ENCODE measurements at regions not wholly inside any gene's neighbourhood (a gene's known extent, or its start where the extent isn't known, plus 50 kb on each side); places are given as distances from the start of the nearest gene placed in this dataset.

DNA sequence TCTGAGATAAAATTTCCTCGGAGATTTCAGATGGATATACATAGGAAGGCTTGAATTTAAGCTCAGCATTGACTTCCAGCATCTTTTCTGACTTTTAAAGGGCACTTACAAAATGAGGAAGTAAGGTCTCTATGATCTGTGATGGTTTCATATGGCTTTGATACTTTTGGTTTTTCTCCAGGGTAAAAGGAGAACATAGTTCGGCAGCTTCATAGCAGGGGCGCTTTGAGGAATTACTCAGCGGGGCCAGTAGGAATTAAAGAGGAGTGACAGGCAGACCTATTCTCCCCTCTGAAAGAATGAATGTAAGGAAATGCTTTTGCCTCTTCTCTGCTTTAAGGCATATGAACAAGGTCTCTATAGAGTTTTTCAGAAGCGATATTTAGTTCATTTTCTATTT lies 80.0 kb upstream of the PCDH15 start:
- DNase-seq (ENCODE audit: low read depth, low spot score) (no peak), FAIRE-seq (no peak)
- Histone ChIP-seq H3K27ac (ENCODE audit: control insufficient read depth, insufficient read depth, low read length) (no peak overlapping the region), H3K4me2 (ENCODE audit: control insufficient read depth, extremely low read depth, insufficient read depth, low read depth, low read length) (no peak overlapping the region), H3K4me1 (ENCODE audit: control insufficient read depth, extremely low read depth, insufficient read depth, low read length) (no peaks in the 10 kb centered on the region), H3K4me3 (ENCODE audit: control insufficient read depth in 2 of 3, extremely low read depth in 1 of 3, insufficient read depth in 2 of 3, low read depth in 1 of 3, low read length in 3 of 3) (no peak overlapping the region), H3K27me3 (ENCODE audit: control insufficient read depth, extremely low read depth, insufficient read depth, low read length) (no peaks in the 10 kb centered on the region), H3K79me2 (ENCODE audit: control insufficient read depth, insufficient read depth, low read length) (no peaks in the 10 kb centered on the region), H3K9me3 (ENCODE audit: control insufficient read depth, low read depth, low read length) (no peaks in the 10 kb centered on the region), H4K20me1 (ENCODE audit: control insufficient read depth, extremely low read depth, insufficient read depth, low read length) (no peaks in the 10 kb centered on the region), H3K36me3 (ENCODE audit: control insufficient read depth in 2 of 2, extremely low read depth in 1 of 2, insufficient read depth in 2 of 2, low read length in 2 of 2) (no peaks in the 10 kb centered on the region), H3K9me1 (ENCODE audit: control insufficient read depth, extremely low read depth, insufficient read depth, low read length) (no peaks in the 10 kb centered on the region), H2AFZ (ENCODE audit: control insufficient read depth, low read length) (no peak overlapping the region), H3K9ac (ENCODE audit: control insufficient read depth, extremely low read depth, insufficient read depth, low read length) (no peak overlapping the region)
- dilution Hi-C loops (cut with MboI; ENCODE audit: extremely low pct_ligation_motif_present, low sequenced_read_pairs): no loop called here
- TF ChIP-seq EZH2 (IDR thresholded peaks at IDR 0.05; ENCODE audit: low read length): no peak
- TF ChIP-seq, protein P1, sequence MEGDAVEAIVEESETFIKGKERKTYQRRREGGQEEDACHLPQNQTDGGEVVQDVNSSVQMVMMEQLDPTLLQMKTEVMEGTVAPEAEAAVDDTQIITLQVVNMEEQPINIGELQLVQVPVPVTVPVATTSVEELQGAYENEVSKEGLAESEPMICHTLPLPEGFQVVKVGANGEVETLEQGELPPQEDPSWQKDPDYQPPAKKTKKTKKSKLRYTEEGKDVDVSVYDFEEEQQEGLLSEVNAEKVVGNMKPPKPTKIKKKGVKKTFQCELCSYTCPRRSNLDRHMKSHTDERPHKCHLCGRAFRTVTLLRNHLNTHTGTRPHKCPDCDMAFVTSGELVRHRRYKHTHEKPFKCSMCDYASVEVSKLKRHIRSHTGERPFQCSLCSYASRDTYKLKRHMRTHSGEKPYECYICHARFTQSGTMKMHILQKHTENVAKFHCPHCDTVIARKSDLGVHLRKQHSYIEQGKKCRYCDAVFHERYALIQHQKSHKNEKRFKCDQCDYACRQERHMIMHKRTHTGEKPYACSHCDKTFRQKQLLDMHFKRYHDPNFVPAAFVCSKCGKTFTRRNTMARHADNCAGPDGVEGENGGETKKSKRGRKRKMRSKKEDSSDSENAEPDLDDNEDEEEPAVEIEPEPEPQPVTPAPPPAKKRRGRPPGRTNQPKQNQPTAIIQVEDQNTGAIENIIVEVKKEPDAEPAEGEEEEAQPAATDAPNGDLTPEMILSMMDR (optimal IDR thresholded peaks at IDR 0.05 in 1 of 3, IDR thresholded peaks at IDR 0.05 in 1 of 3, conservative IDR thresholded peaks at IDR 0.05 in 1 of 3; ENCODE audit: extremely low read depth in 1 of 3, insufficient read depth in 2 of 3, low read length in 3 of 3): no peak

DNA sequence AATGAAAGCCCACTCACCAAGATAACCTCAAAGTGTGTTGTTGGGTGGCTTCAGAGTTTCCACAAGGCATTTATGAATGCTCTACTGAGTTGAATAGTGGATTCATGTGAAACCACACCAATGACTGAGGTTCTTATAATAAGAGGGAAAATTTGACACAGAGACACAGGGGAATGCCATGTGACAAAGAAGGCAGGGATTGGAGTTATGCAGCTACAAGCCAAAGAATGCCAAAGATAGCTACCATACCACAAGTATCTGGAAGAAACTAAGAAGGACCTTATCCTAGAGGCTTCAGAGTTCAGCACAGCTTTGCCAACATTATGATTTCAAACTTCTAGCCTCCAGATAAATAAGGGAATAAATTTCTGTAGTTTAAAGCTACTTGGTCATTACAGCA lies 68.0 kb upstream of the PCDH15 start:
- no peak for FAIRE-seq
- no peak overlapping the region for H3K27ac ChIP-seq (ENCODE audit: control insufficient read depth, insufficient read depth, low read length)
- no peak overlapping the region for H3K4me2 ChIP-seq (ENCODE audit: control insufficient read depth, extremely low read depth, insufficient read depth, low read depth, low read length)
- H3K9me1 ChIP-seq (ENCODE audit: control insufficient read depth, extremely low read depth, insufficient read depth, low read length): no peaks in the 10 kb centered on the region
- no peaks in the 10 kb centered on the region for H3K4me1 ChIP-seq (ENCODE audit: control insufficient read depth, extremely low read depth, insufficient read depth, low read length)
- no peak overlapping the region for H3K4me3 ChIP-seq (ENCODE audit: control insufficient read depth in 2 of 3, extremely low read depth in 1 of 3, insufficient read depth in 2 of 3, low read depth in 1 of 3, low read length in 3 of 3)
- H3K9ac ChIP-seq (ENCODE audit: control insufficient read depth, extremely low read depth, insufficient read depth, low read length): no peak overlapping the region
- no peaks in the 10 kb centered on the region for H3K36me3 ChIP-seq (ENCODE audit: control insufficient read depth in 2 of 2, extremely low read depth in 1 of 2, insufficient read depth in 2 of 2, low read length in 2 of 2)
- no peaks in the 10 kb centered on the region for H3K79me2 ChIP-seq (ENCODE audit: control insufficient read depth, insufficient read depth, low read length)
- no peaks in the 10 kb centered on the region for H4K20me1 ChIP-seq (ENCODE audit: control insufficient read depth, extremely low read depth, insufficient read depth, low read length)
- H2AFZ ChIP-seq (ENCODE audit: control insufficient read depth, low read length): no peak overlapping the region
- DNase-seq (ENCODE audit: low read depth, low spot score): no peak
- TF ChIP-seq, protein P1 (optimal IDR thresholded peaks at IDR 0.05 in 1 of 3, IDR thresholded peaks at IDR 0.05 in 1 of 3, conservative IDR thresholded peaks at IDR 0.05 in 1 of 3; ENCODE audit: extremely low read depth in 1 of 3, insufficient read depth in 2 of 3, low read length in 3 of 3): no peak
- no peak for TF ChIP-seq EZH2 (IDR thresholded peaks at IDR 0.05; ENCODE audit: low read length)
- no peaks in the 10 kb centered on the region for H3K9me3 ChIP-seq (ENCODE audit: control insufficient read depth, low read depth, low read length)
- dilution Hi-C loops (cut with MboI; ENCODE audit: extremely low pct_ligation_motif_present, low sequenced_read_pairs): no loop called here
- H3K27me3 ChIP-seq (ENCODE audit: control insufficient read depth, extremely low read depth, insufficient read depth, low read length): no peaks in the 10 kb centered on the region
